ENCODE measurements at regions not wholly inside any gene's neighbourhood (a gene's known extent, or its start where the extent isn't known, plus 50 kb on each side); places are given as distances from the start of the nearest gene placed in this dataset.

DNA sequence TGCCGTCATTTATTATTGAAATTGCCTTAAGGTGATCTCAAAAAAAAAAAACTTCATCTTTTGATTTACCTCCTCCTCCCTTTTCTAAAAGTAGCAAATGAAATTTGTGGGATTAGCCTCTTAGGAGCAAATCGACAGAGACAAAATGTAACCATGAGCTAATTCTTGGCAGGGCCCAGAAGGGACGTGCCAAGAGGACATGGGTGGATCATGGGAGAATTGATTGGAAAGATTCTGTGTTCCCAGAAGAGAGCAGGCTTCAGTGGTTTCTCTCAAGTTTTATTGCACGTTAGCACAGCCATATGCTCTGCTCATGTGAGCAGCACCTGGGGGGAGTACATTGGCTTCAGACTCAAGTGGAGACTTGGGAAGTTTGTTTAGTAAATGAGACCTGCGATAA is 394.6 kb downstream of the ELAVL2 start:
- DNase-seq (ENCODE audit: unreplicated experiment) = no peak
- no peak for TF ChIP-seq CTCF (IDR thresholded peaks at IDR 0.05; ENCODE audit: unreplicated experiment)
- Mint-ChIP-seq H3K9me3 (ENCODE audit: unreplicated experiment) (no peaks in the 10 kb centered on the region), H3K36me3 (ENCODE audit: insufficient read depth, unreplicated experiment) (no peaks in the 10 kb centered on the region), H3K27ac (ENCODE audit: low read depth, unreplicated experiment) (no peak overlapping the region), H3K4me1 (ENCODE audit: insufficient read depth, unreplicated experiment) (no peaks in the 10 kb centered on the region), H3K27me3 (ENCODE audit: insufficient read depth, unreplicated experiment) (peaks cover 30% of the 10 kb centered on the region), H3K4me3 (ENCODE audit: unreplicated experiment) (no peak overlapping the region)
- ChIA-PET CTCF (no interaction called here), POLR2A (no interaction called here)
- intact Hi-C loops (cut with micrococcal nuclease) = no loop called here
- no TSS peak for BruUV-seq (replicated peaks)

GRCh38 chr9:23434654-23435053 is 391.4 kb downstream of the ELAVL2 start:
- ChIA-PET POLR2A (no interaction called here), CTCF (interaction anchor here (0.6 kb wide), 1 partner anchor 78 kb away, joined by 3 read pairs; no protein-coding TSS in a partner anchor)
- no peak for DNase-seq (ENCODE audit: unreplicated experiment)
- intact Hi-C loops (cut with micrococcal nuclease) = no loop called here
- BruUV-seq (replicated peaks) = no TSS peak
- Mint-ChIP-seq H3K4me3 (ENCODE audit: unreplicated experiment) (no peak overlapping the region), H3K36me3 (ENCODE audit: insufficient read depth, unreplicated experiment) (no peaks in the 10 kb centered on the region), H3K27me3 (ENCODE audit: insufficient read depth, unreplicated experiment) (peaks cover 42% of the 10 kb centered on the region), H3K27ac (ENCODE audit: low read depth, unreplicated experiment) (no peak overlapping the region), H3K4me1 (ENCODE audit: insufficient read depth, unreplicated experiment) (no peaks in the 10 kb centered on the region), H3K9me3 (ENCODE audit: unreplicated experiment) (no peaks in the 10 kb centered on the region)
- no peak for TF ChIP-seq CTCF (IDR thresholded peaks at IDR 0.05; ENCODE audit: unreplicated experiment)

- Mint-ChIP-seq H3K4me1 (ENCODE audit: insufficient read depth, unreplicated experiment) (no peaks in the 10 kb centered on the region), H3K27me3 (ENCODE audit: insufficient read depth, unreplicated experiment) (peaks cover 39% of the 10 kb centered on the region), H3K27ac (ENCODE audit: low read depth, unreplicated experiment) (no peak overlapping the region), H3K4me3 (ENCODE audit: unreplicated experiment) (no peak overlapping the region), H3K36me3 (ENCODE audit: insufficient read depth, unreplicated experiment) (no peaks in the 10 kb centered on the region), H3K9me3 (ENCODE audit: unreplicated experiment) (no peaks in the 10 kb centered on the region)
- TF ChIP-seq CTCF (IDR thresholded peaks at IDR 0.05; ENCODE audit: unreplicated experiment) = no peak
- intact Hi-C loops (cut with micrococcal nuclease) = no loop called here
- DNase-seq (ENCODE audit: unreplicated experiment) = no peak
- no TSS peak for BruUV-seq (replicated peaks)
- POLR2A ChIA-PET = no interaction called here
- CTCF ChIA-PET = interaction anchor here (0.7 kb wide), 1 partner anchor 58 kb away, joined by 3 read pairs; no protein-coding TSS in a partner anchor
Measured at GRCh38 chr9:23438299-23438907, 387.6 kb downstream of the ELAVL2 start.

- CTCF ChIA-PET = no interaction called here
- BruUV-seq (replicated peaks) = no TSS peak
- Mint-ChIP-seq H3K4me1 (ENCODE audit: insufficient read depth, unreplicated experiment) (no peaks in the 10 kb centered on the region), H3K4me3 (ENCODE audit: unreplicated experiment) (no peak overlapping the region), H3K27me3 (ENCODE audit: insufficient read depth, unreplicated experiment) (peaks cover 28% of the 10 kb centered on the region), H3K36me3 (ENCODE audit: insufficient read depth, unreplicated experiment) (no peaks in the 10 kb centered on the region), H3K9me3 (ENCODE audit: unreplicated experiment) (no peaks in the 10 kb centered on the region), H3K27ac (ENCODE audit: low read depth, unreplicated experiment) (no peak overlapping the region)
- intact Hi-C loops (cut with micrococcal nuclease) = no loop called here
- DNase-seq (ENCODE audit: unreplicated experiment) = no peak
- TF ChIP-seq CTCF (IDR thresholded peaks at IDR 0.05; ENCODE audit: unreplicated experiment) = no peak
- POLR2A ChIA-PET = no interaction called here
Measured at GRCh38 chr9:23441275-23441674, 384.8 kb downstream of the ELAVL2 start.
